ENCODE measurements at regions not wholly inside any gene's neighbourhood (a gene's known extent, or its start where the extent isn't known, plus 50 kb on each side); places are given as distances from the start of the nearest gene placed in this dataset.

- Histone ChIP-seq H3K27ac (no peak overlapping the region), H3K27me3 (no peaks in the 10 kb centered on the region), H3K9me3 (replicated peaks in 1 of 3) (no peaks in the 10 kb centered on the region), H3K4me1 (replicated peaks in 1 of 2) (no peaks in the 10 kb centered on the region), H3K36me3 (replicated peaks in 1 of 2) (no peaks in the 10 kb centered on the region), H3K4me3 (no peak overlapping the region)
- WGBS, 4 donors = 88 to 97% (median 91%) methylated on average over 1 of the region's 1 CpG
- intact Hi-C loops (cut with DNase I) = no loop called here
- TF ChIP-seq POLR2A (IDR thresholded peaks at IDR 0.05) (no peak), CTCF (IDR thresholded peaks at IDR 0.05) (no peak)
- no peak for DNase-seq
Observed at GRCh38 chr3:162970292-162970691, 1473.7 kb downstream of the OTOL1 start.

GRCh38 chr3:162971715-162972114, 1475.1 kb downstream of the OTOL1 start:
- H3K4me1 ChIP-seq (replicated peaks in 1 of 2) = no peaks in the 10 kb centered on the region
- H3K27me3 ChIP-seq = no peaks in the 10 kb centered on the region
- no peak for DNase-seq
- 80 to 92% (median 89%) methylated on average over 2 of the region's 2 CpGs for WGBS, 4 donors
- TF ChIP-seq CTCF (IDR thresholded peaks at IDR 0.05) = no peak
- no peak for TF ChIP-seq POLR2A (IDR thresholded peaks at IDR 0.05)
- no peak overlapping the region for H3K4me3 ChIP-seq
- no peaks in the 10 kb centered on the region for H3K36me3 ChIP-seq (replicated peaks in 1 of 2)
- H3K27ac ChIP-seq = no peak overlapping the region
- intact Hi-C loops (cut with DNase I) = no loop called here
- H3K9me3 ChIP-seq (replicated peaks in 1 of 3) = no peaks in the 10 kb centered on the region

GRCh38 chr3:162973428-162973917, 1476.9 kb downstream of the OTOL1 start:
- H3K4me3 ChIP-seq = no peak overlapping the region
- H3K4me1 ChIP-seq (replicated peaks in 1 of 2) = no peaks in the 10 kb centered on the region
- H3K9me3 ChIP-seq (replicated peaks in 1 of 3) = no peaks in the 10 kb centered on the region
- no peaks in the 10 kb centered on the region for H3K36me3 ChIP-seq (replicated peaks in 1 of 2)
- no peak overlapping the region for H3K27ac ChIP-seq
- DNase-seq = no peak
- intact Hi-C loops (cut with DNase I) = no loop called here
- no peaks in the 10 kb centered on the region for H3K27me3 ChIP-seq
- no peak for TF ChIP-seq CTCF (IDR thresholded peaks at IDR 0.05)
- TF ChIP-seq POLR2A (IDR thresholded peaks at IDR 0.05) = no peak

- no peaks in the 10 kb centered on the region for H3K36me3 ChIP-seq (replicated peaks in 1 of 2)
- intact Hi-C loops (cut with DNase I) = no loop called here
- H3K27ac ChIP-seq = no peak overlapping the region
- H3K4me1 ChIP-seq (replicated peaks in 1 of 2) = no peaks in the 10 kb centered on the region
- TF ChIP-seq POLR2A (IDR thresholded peaks at IDR 0.05) (no peak), CTCF (IDR thresholded peaks at IDR 0.05) (no peak)
- H3K9me3 ChIP-seq (replicated peaks in 1 of 3) = no peaks in the 10 kb centered on the region
- H3K27me3 ChIP-seq = no peaks in the 10 kb centered on the region
- H3K4me3 ChIP-seq = no peak overlapping the region
- DNase-seq = no peak
- WGBS, 4 donors = 84 to 94% (median 90%) methylated on average over 2 of the region's 2 CpGs
Observed at GRCh38 chr3:162978136-162978535, 1481.5 kb downstream of the OTOL1 start.
